ENCODE measurements at regions not wholly inside any gene's neighbourhood (a gene's known extent, or its start where the extent isn't known, plus 50 kb on each side); places are given as distances from the start of the nearest gene placed in this dataset.

DNA sequence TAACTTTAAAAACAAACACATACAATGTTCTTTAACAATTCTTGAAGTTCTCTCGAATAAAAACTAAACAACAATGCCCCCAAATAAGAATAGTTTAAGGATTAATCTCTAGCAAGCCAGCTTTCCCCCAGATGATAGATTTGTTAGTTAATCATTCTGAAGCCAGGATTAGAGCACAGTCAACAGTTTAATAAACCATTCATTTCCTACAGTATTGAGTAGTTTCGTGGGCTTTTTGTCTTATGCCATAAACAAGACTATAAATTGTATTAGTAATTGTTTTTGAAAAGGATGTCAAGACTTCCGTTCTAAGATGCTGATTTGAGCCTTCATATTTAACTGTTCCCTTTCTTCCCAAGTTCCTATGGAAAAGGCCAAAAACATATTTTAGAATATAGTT is 136.6 kb downstream of the PIK3R1 start:
- no peak for DNase-seq (ENCODE audit: low read depth in 2 of 2)

DNA sequence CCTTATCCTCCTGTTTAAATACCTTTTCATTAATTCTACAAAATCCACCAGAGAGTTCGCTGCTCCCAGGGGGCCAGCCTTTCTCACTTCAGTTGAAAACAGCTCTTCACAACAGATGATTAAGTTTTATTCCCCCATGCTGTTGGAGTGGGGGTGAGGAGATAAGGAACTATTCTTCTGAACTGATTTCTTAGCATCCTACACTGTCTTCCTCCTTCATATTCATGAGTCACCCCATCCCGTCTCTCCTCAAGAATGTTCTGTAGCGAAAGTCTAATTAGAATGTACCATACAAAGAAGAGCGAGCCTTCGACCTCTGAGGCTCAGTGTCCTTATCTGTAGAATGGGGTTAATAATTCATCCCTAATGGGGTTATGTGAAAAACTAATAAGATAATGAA is 138.0 kb downstream of the PIK3R1 start:
- DNase-seq (ENCODE audit: low read depth in 2 of 2), result no peak

DNA sequence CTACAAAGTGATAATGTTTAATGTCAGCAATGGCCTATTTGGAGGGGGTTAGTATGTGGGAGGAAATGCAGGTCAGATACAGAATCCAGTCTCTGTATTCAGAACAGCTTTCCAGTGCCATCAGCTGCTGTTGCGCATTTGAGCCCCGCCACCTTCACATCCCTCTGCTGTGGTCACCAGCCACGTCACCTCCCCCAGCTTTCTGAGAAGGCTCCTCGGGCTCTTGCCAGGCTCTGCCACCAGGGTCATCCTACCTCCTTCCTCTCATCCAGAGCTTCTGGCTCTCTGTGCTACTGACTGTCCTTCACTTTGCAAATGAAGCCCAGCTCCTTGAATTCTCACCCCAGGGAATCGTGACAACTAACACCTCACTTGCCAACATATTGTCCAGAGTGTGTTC is 138.8 kb downstream of the PIK3R1 start:
- DNase-seq (ENCODE audit: low read depth in 2 of 2), result no peak

DNA sequence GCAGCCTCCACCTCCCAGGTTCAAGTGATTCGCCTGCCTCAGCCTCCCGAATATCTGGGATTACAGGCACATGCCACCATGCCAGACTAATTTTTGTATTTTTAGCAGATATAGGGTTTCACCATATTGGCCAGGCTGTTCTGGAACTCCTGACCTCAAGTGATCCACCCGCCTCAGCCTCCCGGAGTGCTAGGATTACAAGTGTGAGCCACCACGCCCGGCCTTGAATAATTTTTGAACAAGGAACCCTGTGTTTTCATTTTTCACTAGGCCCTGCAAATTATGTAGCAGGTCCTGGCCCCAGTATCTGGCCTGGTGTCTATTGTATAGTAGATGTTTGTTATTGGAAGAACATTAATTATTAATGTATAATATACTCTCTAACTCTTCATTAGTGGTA is 140.7 kb downstream of the PIK3R1 start:
- DNase-seq (ENCODE audit: low read depth in 2 of 2), result no peak

DNA sequence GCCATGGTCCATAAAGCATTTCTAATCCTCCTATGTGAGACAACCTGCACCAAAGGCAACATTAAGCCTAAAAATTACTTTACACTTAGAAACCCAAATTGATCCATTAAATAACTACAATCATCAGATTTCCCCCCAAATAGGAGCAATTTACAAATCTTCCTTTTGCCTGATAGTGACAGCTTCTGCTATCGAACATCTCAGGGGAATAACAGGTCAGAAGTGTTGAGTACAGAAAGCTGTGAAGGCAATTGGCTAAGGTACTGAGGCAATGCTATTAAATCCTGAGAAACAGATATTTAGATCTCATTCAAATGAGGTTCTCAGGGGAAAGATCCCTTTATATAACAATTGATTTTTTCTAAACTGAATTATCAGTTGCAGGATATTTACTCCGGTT is 141.1 kb downstream of the PIK3R1 start:
- no peak for DNase-seq (ENCODE audit: low read depth in 2 of 2)

DNA sequence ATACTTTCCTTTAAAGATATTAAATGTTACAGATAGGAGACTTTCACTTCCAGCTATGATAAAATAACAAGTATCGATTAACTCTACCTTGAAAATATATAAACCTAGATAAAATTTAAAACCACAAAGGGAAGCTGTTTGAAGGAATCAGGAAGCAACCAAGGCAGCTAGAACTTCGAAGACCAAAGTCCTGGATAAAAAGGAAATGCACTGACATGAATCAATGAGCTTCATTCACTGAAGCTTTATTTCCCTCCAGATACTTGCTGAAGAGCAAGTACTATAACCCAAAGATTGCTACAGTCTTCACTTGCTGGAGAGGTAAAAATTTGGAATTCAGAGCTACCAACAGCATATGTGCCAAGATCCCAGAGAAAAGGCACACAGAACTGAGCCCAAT is 144.1 kb downstream of the PIK3R1 start:
- DNase-seq (ENCODE audit: low read depth in 2 of 2), result no peak

DNA sequence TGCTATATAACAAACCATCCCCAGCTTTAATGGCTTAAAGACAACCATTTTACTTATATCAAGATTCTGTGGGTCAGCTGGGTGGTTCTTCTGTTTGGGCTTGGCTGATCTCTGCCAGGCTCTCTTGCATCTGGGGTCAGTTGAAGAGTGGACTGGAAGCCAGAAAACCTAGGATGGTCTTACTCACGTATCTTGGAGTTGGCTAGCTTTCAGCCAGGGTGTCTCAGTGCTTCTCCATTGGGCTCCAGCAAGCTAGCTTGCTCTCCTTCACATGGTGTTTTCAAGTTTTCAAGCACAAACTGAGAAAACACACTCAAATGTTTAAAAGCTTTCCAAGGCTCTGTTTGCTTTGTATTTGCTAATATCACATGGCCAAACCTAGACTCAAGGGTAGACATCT is 146.8 kb downstream of the PIK3R1 start:
- no peak for DNase-seq (ENCODE audit: low read depth in 2 of 2)

DNA sequence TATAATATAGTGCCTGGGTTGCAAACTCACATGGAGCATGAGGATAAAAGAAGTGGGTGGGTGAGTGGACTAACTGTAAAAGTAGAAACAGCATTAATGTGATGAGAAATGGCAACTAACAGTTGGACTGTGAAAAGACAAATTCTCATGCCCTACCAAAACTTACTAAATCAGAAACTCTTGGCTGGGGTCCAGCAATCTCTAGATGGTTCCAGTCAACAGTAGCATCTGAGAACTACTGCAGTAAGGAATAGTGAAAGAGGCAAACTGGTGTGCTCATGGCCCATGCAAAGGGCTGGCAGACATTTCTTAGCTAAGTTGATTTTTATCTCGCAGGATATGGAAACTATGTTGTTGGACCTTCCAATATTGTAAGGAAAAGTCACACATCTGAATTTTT is 150.3 kb downstream of the PIK3R1 start:
- DNase-seq (ENCODE audit: low read depth in 2 of 2), result no peak

DNA sequence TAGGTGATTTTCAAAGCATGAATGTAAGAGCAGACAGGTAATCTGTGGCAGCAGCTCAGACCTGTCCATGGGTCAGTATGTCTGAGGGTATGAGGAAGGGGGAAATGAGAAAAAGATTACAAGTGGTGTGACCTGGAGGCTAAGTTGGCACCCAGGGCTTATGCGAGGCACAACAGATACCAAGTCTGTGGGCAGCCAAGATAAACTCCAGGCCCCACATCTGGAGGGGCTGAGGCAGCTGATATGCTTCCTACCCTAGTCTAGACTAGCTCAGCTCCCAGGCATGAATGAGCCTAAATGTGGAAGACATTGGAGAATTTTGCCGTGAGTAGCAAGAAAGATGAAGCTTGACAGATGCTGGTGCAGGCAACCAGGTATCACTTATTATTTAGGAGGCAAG is 151.7 kb downstream of the PIK3R1 start:
- DNase-seq (ENCODE audit: low read depth in 2 of 2), result no peak

DNA sequence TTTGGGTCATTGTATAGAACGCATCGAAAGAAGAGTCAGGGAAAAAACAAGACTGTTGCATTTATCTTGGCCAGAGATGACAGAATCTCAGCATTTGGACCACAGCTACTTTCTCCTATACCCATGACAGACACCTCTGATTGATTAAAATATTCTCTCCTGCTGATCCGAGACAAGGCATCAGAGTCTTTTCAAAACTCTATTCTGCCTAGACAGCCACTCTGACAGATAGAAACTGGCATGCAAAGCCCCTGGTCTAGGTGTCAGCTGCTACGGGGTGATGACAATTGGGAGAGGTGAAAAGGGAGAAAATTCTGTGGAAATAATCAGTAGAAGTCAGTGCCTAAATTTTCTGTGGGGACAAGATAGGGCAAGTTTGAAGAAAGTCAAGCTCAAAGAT is 152.2 kb downstream of the PIK3R1 start:
- DNase-seq (ENCODE audit: low read depth in 2 of 2), result no peak

DNA sequence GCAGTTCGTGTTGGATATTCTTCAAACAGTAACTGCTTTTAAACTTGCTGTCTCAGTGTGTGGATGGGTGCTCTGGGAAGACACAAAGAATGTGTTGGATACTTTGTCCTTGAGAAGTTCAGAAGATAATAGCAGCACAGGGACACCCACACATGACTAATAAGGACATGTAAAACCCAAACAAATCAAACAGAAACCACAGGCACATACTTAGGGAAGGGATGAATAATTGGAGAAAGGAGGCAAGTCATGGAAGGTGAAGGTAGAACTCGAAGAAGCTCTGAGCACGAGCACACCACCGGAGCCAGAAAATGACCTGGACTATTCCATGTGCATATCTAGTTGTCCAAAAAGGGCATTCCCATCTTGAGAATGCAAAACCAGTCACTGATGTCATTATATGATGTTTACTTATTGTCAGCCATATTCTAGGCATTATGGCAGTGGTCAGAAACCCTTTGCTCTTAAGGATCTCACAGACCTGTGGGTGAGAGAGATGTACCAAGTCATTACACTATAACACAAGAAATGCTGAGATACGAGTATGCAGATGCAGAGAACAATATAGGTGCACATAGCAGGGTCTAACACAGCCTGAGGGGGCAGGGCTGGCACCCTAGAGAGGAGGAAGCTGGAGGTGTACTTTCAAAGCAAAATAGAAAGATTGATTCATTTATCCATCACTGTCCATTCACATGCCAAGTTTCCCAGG is 152.9 kb downstream of the PIK3R1 start:
- DNase-seq (ENCODE audit: low read depth in 2 of 2), result no peak

DNA sequence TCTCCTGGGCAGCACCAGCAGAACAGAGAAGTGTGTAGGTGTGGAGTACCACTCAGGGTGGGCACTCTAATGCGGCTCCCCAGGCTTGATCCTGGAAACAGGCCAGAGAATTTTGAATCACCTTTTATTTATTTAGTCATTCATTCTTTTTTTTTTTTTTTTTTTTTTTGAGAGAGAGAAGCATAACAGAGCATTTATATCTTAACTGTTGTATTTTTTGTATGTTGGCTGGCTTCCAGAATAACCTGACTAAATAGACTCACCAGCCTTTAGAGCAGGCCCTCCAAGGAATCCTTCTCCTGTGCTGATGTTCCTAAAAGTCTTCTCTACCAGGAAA is 153.4 kb downstream of the PIK3R1 start:
- DNase-seq (ENCODE audit: low read depth in 2 of 2), result no peak

DNA sequence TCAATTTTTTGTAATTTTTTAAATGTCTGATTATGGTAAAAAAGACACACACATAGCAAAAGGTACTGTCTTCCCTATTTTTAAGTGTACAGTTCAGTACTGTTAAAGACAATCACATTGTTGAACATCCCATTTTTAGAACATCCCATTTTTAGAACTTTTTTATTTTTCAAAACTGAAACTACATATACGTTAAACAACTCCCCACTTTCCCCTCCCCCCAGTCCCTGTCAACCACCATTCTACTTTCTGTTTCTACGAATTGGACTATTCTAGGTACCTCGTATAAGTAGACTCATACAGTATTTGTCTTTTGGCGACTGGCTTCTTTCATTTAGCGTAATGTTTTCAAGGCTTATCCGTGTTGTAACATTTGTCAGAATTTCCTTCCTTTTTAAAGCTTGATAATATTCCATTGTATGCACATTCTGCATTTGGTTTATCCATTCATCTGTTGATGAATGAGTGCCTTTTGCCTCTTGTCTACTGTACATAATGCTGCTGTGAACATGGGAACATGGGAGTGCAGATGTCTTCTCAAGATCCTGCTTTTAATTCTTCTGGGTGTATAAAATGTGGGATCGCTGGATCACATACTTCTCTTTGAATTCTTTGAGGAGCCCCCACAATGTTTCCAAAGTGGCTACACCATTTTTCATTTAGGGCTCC is 154.0 kb downstream of the PIK3R1 start:
- peak; percentile 21 to 38 for DNase-seq (ENCODE audit: low read depth in 2 of 2)

DNA sequence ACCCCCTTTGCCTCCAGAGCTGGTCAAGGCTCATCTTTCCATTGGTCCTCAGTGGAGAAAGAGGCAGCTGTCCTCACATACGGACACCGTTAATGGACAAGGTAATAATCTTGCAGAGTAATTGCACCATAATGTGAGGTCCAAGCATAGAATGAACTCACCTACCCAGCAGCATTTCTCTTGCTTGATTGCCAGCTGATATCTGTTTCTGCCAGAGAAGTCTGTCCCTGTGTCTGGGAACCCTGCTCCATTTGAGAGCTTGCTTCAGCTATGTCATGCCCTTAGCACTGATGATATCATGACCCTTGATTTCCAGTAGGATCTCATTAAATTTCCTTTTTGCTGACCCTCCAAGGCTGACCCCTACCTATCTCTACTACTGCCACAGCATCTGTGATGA is 154.6 kb downstream of the PIK3R1 start:
- DNase-seq (ENCODE audit: low read depth in 2 of 2), result no peak

DNA sequence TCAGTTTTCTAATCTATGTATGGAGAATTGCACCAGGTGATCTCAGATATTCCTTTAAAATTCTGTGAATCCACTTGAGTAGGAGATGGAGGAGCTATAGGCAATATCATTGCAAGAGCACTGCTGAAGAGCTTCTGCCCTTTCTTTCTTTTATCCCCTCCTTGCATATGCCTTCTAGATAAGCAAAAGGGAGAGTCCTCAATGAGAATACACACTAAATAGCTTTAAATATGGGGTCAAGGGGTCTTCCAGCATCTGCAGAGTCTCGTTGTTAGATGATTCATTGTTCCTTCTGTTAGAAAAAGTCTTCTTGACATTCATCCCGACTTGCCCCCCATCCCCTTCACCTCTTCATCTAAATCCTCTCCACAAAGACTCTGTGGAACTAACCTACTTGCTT is 156.1 kb downstream of the PIK3R1 start:
- DNase-seq (ENCODE audit: low read depth in 2 of 2), result no peak

DNA sequence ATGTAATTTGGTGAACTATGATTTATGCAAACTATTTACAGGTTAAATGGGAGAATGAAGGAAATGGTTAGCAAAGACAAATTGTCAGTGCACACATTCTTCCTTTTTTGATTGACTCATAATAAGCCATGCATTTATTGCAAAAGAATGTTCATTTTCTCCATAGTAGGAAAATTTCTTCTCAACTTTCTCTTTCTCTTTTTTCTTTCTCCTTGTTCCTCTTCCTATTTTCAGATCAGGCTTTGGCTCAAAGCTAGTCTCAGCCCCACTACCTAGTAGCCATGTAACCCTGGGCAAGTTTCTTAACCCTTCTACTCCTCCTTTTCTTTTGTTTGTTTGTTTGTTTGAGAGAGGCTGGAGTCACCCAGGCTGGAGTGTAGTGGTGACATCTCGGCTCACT is 156.6 kb downstream of the PIK3R1 start:
- no peak for DNase-seq (ENCODE audit: low read depth in 2 of 2)

DNA sequence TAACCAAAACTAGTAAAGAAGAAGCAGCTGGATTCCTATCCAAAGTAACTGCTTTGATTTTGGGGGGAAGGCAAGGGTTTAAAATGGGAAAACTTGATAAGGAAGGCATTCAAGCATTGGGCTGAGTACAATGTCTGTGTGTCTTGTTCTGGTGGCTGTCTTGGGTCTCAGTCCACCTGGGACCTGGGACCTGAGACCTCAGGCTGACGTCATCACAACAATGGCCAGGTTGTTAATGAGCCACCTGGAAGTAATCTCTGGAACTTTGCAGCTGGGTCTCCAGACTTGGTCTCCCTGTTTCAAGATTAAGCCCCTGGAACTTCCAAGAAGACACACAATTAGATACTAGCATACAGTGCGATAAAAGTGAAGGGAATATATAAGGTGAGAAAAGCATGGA is 157.5 kb downstream of the PIK3R1 start:
- DNase-seq (ENCODE audit: low read depth in 2 of 2), result no peak

DNA sequence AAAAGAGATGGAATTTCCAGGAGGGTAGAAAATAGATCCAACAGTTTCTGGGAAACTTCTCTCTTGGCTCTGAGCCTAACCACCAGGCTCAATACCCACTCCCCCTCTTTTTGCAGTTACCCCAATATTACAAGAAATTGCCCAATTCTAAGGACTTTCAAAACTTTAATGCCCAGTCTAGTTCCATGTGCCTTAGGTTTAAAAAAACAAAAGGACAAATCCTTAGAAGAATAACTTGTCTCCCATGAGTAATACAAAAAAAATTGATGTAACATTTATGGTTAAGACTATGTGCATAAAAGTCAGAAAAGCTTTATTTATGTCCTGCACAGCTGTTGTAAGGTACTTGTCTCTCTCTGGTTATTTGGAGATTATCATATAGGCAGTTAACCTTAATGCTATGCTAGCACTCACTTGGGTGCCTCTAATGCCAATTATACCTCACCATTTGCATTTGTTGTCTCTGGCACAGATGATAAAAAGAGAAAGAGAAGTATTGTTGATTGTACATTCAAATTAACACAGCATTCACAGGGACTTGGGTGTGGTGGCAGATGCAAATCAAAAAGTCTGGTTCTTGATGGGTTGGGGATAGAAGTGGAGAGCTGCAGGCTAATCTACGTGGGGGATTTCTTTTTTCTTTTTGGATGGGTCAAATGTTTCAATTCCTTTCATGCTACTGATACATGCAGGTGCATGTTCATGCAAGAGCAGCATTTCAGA is 159.4 kb downstream of the PIK3R1 start:
- DNase-seq (ENCODE audit: low read depth in 2 of 2), result no peak

DNA sequence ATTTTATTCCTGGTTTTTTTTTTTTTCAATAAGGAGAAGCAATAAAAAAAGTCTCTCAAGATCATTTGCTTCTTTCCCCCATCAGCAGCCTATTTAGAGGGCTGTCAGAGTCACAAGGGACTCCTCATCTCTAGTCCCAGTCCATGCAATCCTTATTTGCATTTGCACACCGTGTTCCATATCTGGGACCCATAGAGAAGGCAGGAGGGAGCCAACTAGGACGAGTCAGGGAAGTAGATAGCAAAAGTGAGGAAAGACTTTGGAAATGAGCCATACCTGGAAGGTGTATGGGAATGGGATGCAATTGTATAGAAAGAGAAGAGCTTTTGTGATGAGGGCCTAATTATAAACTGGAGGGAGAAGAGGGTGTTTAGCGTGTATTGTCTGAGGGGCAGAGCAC is 160.0 kb downstream of the PIK3R1 start:
- no peak for DNase-seq (ENCODE audit: low read depth in 2 of 2)

DNA sequence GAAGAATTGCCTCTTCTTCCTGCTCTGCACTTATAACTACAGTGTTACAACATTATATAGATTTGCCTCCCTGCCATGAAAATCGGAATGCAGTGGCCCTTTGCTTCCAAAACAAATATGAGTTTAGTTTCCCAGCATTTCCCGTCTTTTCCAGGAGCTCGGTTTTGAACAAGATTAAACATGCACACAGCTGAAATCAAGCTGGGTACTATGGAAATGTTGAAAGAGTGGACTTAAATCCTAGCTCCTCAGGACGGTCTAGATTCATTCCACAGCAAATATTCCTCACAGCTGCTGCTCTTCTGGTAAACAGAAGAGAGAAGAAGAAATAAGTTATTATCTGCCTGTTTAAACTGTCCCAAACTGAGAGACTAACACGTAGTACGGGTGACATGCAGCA is 161.4 kb downstream of the PIK3R1 start:
- DNase-seq (ENCODE audit: low read depth in 2 of 2), result no peak

DNA sequence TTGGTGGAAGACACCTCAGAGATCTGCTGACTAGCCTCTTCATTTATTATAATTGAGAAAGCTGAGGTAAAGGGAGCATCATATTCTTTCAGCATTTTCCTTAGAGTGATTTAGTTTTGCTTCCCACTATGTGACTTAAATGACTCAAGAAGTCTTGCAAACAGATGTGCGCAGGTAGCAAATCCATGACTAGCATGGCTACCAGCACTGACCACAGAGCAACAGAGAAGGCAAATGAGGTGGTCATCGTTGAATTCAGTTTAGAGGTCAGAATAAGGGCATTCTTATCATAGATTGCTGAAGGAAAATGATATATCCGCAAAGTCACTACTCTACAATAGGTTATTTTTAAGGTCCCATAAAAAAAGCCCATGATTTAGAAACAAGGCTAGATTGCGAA is 162.2 kb downstream of the PIK3R1 start:
- no peak for DNase-seq (ENCODE audit: low read depth in 2 of 2)

DNA sequence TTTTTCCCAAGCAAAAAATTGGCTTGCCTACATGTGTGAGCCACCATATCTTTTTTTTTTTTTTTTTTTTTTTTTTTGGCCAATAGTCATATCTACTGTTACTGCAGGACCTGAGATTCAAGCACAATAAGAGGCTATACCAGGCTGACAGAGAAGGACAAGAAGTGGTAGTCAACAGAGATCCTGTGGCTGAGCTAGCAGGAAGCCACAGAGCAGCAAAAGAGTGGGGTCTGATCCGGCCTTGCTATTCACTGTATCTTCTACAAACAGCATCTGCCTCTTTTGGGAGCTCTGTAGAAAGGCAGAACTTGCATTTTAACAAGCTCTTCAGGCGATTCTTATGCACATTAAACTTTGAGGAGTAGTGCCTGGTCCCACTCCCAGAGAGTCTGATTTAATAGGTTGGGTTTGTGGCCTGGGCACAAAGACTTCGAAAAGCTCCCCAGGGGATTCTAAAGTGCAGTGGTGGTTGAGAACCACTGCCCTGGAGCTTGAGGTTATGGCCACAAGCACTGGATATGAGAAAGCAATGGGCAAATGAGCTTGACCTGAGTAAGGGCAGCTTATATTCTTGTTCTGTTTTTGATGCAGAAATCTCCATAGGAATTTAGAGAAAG is 162.8 kb downstream of the PIK3R1 start:
- DNase-seq (ENCODE audit: low read depth in 2 of 2), result no peak

Data from stimulated activated CD4-positive, alpha-beta T cell treated with anti-CD3 and anti-CD28 coated beads, Interleukin-4, amount 100 ng/mL, for 48 hours (primary cell).